D721Med (cell line): ENCODE measurements at regions not wholly inside any gene's neighbourhood (a gene's known extent, or its start where the extent isn't known, plus 50 kb on each side); places are given as distances from the start of the nearest gene placed in this dataset.

ENCODE experiments used
- DNase-seq: peaks from one replicate; pipeline ENCODE4 v3.0.0; 2011; ENCODE audit warnings: low spot score; ENCODE audit not compliant: insufficient read length
- FAIRE-seq: peaks from 2 replicates; lab custom pipeline; 2011; peaks lifted over from hg19 to GRCh38; lab: Jason Lieb, UNC
- CTCF ChIP-seq: IDR thresholded peaks from 2 replicates; pipeline ENCODE4 v1.5.1; 2012; ENCODE audit warnings: mild to moderate bottlenecking, control low read depth; ENCODE audit not compliant: insufficient read depth; ENCODE audit errors: missing control alignments

- no peak for FAIRE-seq
- DNase-seq, result no peak
- no peak for TF ChIP-seq CTCF
Measured at GRCh38 chr7:45253368-45253767, 95.8 kb downstream of the RAMP3 start.

GRCh38 chr7:45255187-45255586 lies 97.6 kb downstream of the RAMP3 start:
- no peak for TF ChIP-seq CTCF
- no peak for FAIRE-seq
- no peak for DNase-seq

- no peak for DNase-seq
- FAIRE-seq, result no peak
- no peak for TF ChIP-seq CTCF
Measured at GRCh38 chr7:45256309-45256708, 98.7 kb downstream of the RAMP3 start.

GRCh38 chr7:45256775-45257174 lies 99.2 kb downstream of the RAMP3 start:
- DNase-seq (no peak), FAIRE-seq (no peak)
- TF ChIP-seq CTCF, result no peak

GRCh38 chr7:45257284-45257683 lies 99.7 kb downstream of the RAMP3 start:
- no peak for FAIRE-seq
- TF ChIP-seq CTCF, result no peak

GRCh38 chr7:45258533-45259226 lies 101.1 kb downstream of the RAMP3 start:
- FAIRE-seq (no peak), DNase-seq (no peak)
- no peak for TF ChIP-seq CTCF

More at GRCh38 chr7:45257284-45257683, 99.7 kb downstream of the RAMP3 start:
- no peak for DNase-seq

GRCh38 chr7:45259227-45259596 lies 101.6 kb downstream of the RAMP3 start:
- no peak for TF ChIP-seq CTCF
- DNase-seq, result no peak
- FAIRE-seq, result no peak
